Gastroesophageal sphincter (tissue), 4 donors: ENCODE measurements at regions not wholly inside any gene's neighbourhood (a gene's known extent, or its start where the extent isn't known, plus 50 kb on each side); places are given as distances from the start of the nearest gene placed in this dataset.
A peak's percentile ranks its signal among the peaks of the same experiment; 100 is the strongest.

Source experiments
- ATAC-seq: fragments of 150-250 bp; one replicate; pipeline ENCODE4 v1.9.1; 2016; ENCODE audit warnings: mild to moderate bottlenecking, moderate library complexity
- H3K27ac ChIP-seq, 4 donors: fragments of 200-600 bp; sonication (generic) in 3 of 4; 1 replicate in 3 of 4; 2 replicates in 1 of 4; pipeline ENCODE4 v1.5.1; 2016 to 2019
- H3K27me3 ChIP-seq: fragments of 200-600 bp; sonication (generic); one replicate; pipeline ENCODE4 v1.5.1; 2019
- H3K36me3 ChIP-seq, 2 donors: fragments of 200-600 bp; sonication (generic); one replicate each; pipeline ENCODE4 v1.5.1; 2019; ENCODE audit warnings: control low read depth in 1 of 2
- H3K4me1 ChIP-seq, 3 donors: fragments of 200-600 bp; sonication (generic); 1 replicate in 2 of 3; 2 replicates in 1 of 3; pipeline ENCODE4 v1.5.1; 2016 to 2019; ENCODE audit warnings: control low read depth in 2 of 3
- H3K4me3 ChIP-seq, 2 donors: fragments of 200-600 bp; sonication (generic); one replicate each; pipeline ENCODE4 v1.5.1; 2019; ENCODE audit warnings: mild to moderate bottlenecking in 1 of 2, moderate library complexity in 1 of 2
- H3K9me3 ChIP-seq, 3 donors: fragments of 200-600 bp; sonication (generic); one replicate each; pipeline ENCODE4 v1.5.1; 2017 to 2019; ENCODE audit warnings: control low read depth in 2 of 3
- CTCF ChIP-seq, 4 experiments: fragments of 200-600 bp in 2 of 4; fragments of 450-650 bp in 2 of 4; sonication (generic) in 1 of 4; IDR thresholded peaks; one replicate each; pipeline ENCODE4 v1.5.1; 2017 to 2019; ENCODE audit warnings: antibody characterized with exemption in 4 of 4, mild to moderate bottlenecking in 2 of 4, moderate library complexity in 2 of 4
- EP300 ChIP-seq: sonication (generic); formaldehyde crosslinking; IDR thresholded peaks from one replicate; pipeline ENCODE4 v1.6.1; 2017; ENCODE audit warnings: antibody characterized with exemption, mild to moderate bottlenecking
- POLR2A ChIP-seq, 2 donors: fragments of 450-650 bp; IDR thresholded peaks; one replicate each; pipeline ENCODE4 v1.6.1; 2017; ENCODE audit warnings: antibody characterized with exemption in 2 of 2, mild to moderate bottlenecking in 2 of 2, moderate library complexity in 1 of 2
- POLR2AphosphoS5 ChIP-seq: sonication (generic); formaldehyde crosslinking; IDR thresholded peaks from one replicate; pipeline ENCODE4 v1.6.1; 2017; ENCODE audit warnings: antibody characterized with exemption
- WGBS, 2 donors: methylation state at CpG; one replicate each; pipeline ENCODE4 v1.1.5; 2018; ENCODE audit warnings: low coverage in 1 of 2; 5-methylcytosine and 5-hydroxymethylcytosine counted together

- TF ChIP-seq EP300 (no peak), POLR2A (IDR thresholded peaks at IDR 0.05) (no peak), CTCF (IDR thresholded peaks at IDR 0.05) (no peak)
- ATAC-seq: no peak
- H3K9me3 ChIP-seq: no peaks in the 10 kb centered on the region
- H3K4me3 ChIP-seq: no peak overlapping the region
- H3K4me1 ChIP-seq: peaks cover 0 to 18% (median 0%) of the 10 kb centered on the region in 3 donors
- no peaks in the 10 kb centered on the region for H3K27me3 ChIP-seq
- H3K36me3 ChIP-seq: no peaks in the 10 kb centered on the region
- no peak overlapping the region for H3K27ac ChIP-seq
- WGBS, 2 donors: 93 to 98% methylated on average over 4 to 6 of the region's 6 CpGs
These were observed 65.6 kb upstream of the FZD7 start for GRCh38 chr2:201968050-201968449.

GRCh38 chr2:201968476-201968875 lies 65.2 kb upstream of the FZD7 start:
- Histone ChIP-seq H3K4me1 (peaks cover 0 to 18% (median 0%) of the 10 kb centered on the region in 3 donors), H3K27me3 (no peaks in the 10 kb centered on the region), H3K9me3 (no peaks in the 10 kb centered on the region), H3K36me3 (no peaks in the 10 kb centered on the region), H3K4me3 (no peak overlapping the region), H3K27ac (no peak overlapping the region)
- 92 to 93% methylated on average over 3 to 5 of the region's 10 CpGs for WGBS, 2 donors
- ATAC-seq: no peak
- TF ChIP-seq POLR2AphosphoS5: no peak
- TF ChIP-seq CTCF (IDR thresholded peaks at IDR 0.05): no peak

GRCh38 chr2:201969241-201969937 lies 64.3 kb upstream of the FZD7 start:
- Histone ChIP-seq H3K27me3 (no peaks in the 10 kb centered on the region), H3K4me1 (peaks cover 0 to 22% (median 0%) of the 10 kb centered on the region in 3 donors), H3K4me3 (no peak overlapping the region), H3K36me3 (no peaks in the 10 kb centered on the region), H3K9me3 (no peaks in the 10 kb centered on the region), H3K27ac (no peak overlapping the region)
- no peak for TF ChIP-seq POLR2AphosphoS5
- TF ChIP-seq CTCF (IDR thresholded peaks at IDR 0.05): no peak
- no peak for TF ChIP-seq POLR2A (IDR thresholded peaks at IDR 0.05)
- TF ChIP-seq EP300: no peak
- WGBS, 2 donors: 76 to 97% methylated on average over 6 to 7 of the region's 14 CpGs
- peak; percentile 2 for ATAC-seq

GRCh38 chr2:201969938-201970785 lies 63.5 kb upstream of the FZD7 start:
- TF ChIP-seq POLR2AphosphoS5: peak; percentile 69
- TF ChIP-seq CTCF (IDR thresholded peaks at IDR 0.05): no peak
- Histone ChIP-seq H3K4me1 (peaks cover 0 to 23% (median 0%) of the 10 kb centered on the region in 3 donors), H3K27ac (peak overlapping the region in 1 of 4 donors; percentile 53), H3K36me3 (no peaks in the 10 kb centered on the region), H3K27me3 (no peaks in the 10 kb centered on the region), H3K9me3 (no peaks in the 10 kb centered on the region), H3K4me3 (no peak overlapping the region)
- WGBS, 2 donors: 54 to 56% methylated on average over 8 to 11 of the region's 12 CpGs
- ATAC-seq: peak; percentile 38

GRCh38 chr2:201970786-201971108 lies 62.9 kb upstream of the FZD7 start:
- 100% methylated on average over 4 of the region's 4 CpGs; no CpG with 5 or more reads in 1 of the 2 donors for WGBS, 2 donors
- ATAC-seq: no peak
- H3K36me3 ChIP-seq: no peaks in the 10 kb centered on the region

More at GRCh38 chr2:201970786-201971108, 62.9 kb upstream of the FZD7 start:
- Histone ChIP-seq H3K4me3 (no peak overlapping the region), H3K27ac (no peak overlapping the region), H3K4me1 (peaks cover 0 to 23% (median 0%) of the 10 kb centered on the region in 3 donors), H3K27me3 (no peaks in the 10 kb centered on the region), H3K9me3 (no peaks in the 10 kb centered on the region)
- TF ChIP-seq POLR2A (IDR thresholded peaks at IDR 0.05): no peak
- no peak for TF ChIP-seq EP300
- TF ChIP-seq CTCF (IDR thresholded peaks at IDR 0.05): no peak
- no peak for TF ChIP-seq POLR2AphosphoS5
